ENCODE measurements at regions not wholly inside any gene's neighbourhood (a gene's known extent, or its start where the extent isn't known, plus 50 kb on each side); places are given as distances from the start of the nearest gene placed in this dataset.

GRCh38 chr11:32215157-32215556 lies 124.3 kb downstream of the RCN1 start:
- H3K36me3 ChIP-seq (ENCODE audit: control insufficient read depth in 1 of 2, insufficient read depth in 2 of 2, low read length in 2 of 2), result no peaks in the 10 kb centered on the region
- H4K91ac ChIP-seq (ENCODE audit: low read depth, low read length), result no peak overlapping the region
- no peak overlapping the region for H3K4me3 ChIP-seq (ENCODE audit: low read depth, low read length)
- no peak for DNase-seq
- no peaks in the 10 kb centered on the region for H3K4me1 ChIP-seq (ENCODE audit: control insufficient read depth in 1 of 2, insufficient read depth in 2 of 2, low read length in 2 of 2)
- no peak overlapping the region for H3K4me2 ChIP-seq (ENCODE audit: low read length)
- H3K4ac ChIP-seq (ENCODE audit: low read depth, low read length), result no peak overlapping the region
- H3K79me1 ChIP-seq (ENCODE audit: low read length), result no peaks in the 10 kb centered on the region
- no peak overlapping the region for H3K18ac ChIP-seq (ENCODE audit: low read length)
- H3K14ac ChIP-seq (ENCODE audit: low read length), result no peak overlapping the region
- H4K12ac ChIP-seq (ENCODE audit: low read depth, low read length), result no peak overlapping the region
- H3K23ac ChIP-seq (ENCODE audit: low read length), result no peak overlapping the region
- no peak overlapping the region for H2AFZ ChIP-seq (ENCODE audit: insufficient read depth, low read length, poor library complexity)
- H3K79me2 ChIP-seq (ENCODE audit: control insufficient read depth, insufficient read depth, low read length, poor library complexity), result no peaks in the 10 kb centered on the region
- no CpG with 5 or more reads among the region's 1 CpG for WGBS (ENCODE audit: extremely low coverage, insufficient coverage, insufficient read length)
- H2BK5ac ChIP-seq (ENCODE audit: low read depth, low read length, poor library complexity), result no peak overlapping the region
- no peak overlapping the region for H2AK5ac ChIP-seq (ENCODE audit: low read length)
- H4K8ac ChIP-seq (ENCODE audit: low read depth, low read length), result no peak overlapping the region
- no peak overlapping the region for H3K9ac ChIP-seq (ENCODE audit: low read length)
- no peaks in the 10 kb centered on the region for H3K27me3 ChIP-seq (ENCODE audit: insufficient read depth, low read length)
- H2BK120ac ChIP-seq (ENCODE audit: insufficient read depth, low read length, poor library complexity), result no peak overlapping the region
- H3K27ac ChIP-seq (ENCODE audit: low read depth, low read length), result no peak overlapping the region
- no peak overlapping the region for H2BK12ac ChIP-seq (ENCODE audit: low read length)
- no peaks in the 10 kb centered on the region for H3K9me3 ChIP-seq (ENCODE audit: insufficient read depth, low read depth, low read length)

- Histone ChIP-seq H3K79me1 (ENCODE audit: low read length) (no peaks in the 10 kb centered on the region), H2AK5ac (ENCODE audit: low read length) (no peak overlapping the region), H3K9ac (ENCODE audit: low read length) (no peak overlapping the region), H4K12ac (ENCODE audit: low read depth, low read length) (no peak overlapping the region), H3K27ac (ENCODE audit: low read depth, low read length) (no peak overlapping the region), H3K4ac (ENCODE audit: low read depth, low read length) (no peak overlapping the region), H3K4me1 (ENCODE audit: control insufficient read depth in 1 of 2, insufficient read depth in 2 of 2, low read length in 2 of 2) (no peaks in the 10 kb centered on the region), H3K79me2 (ENCODE audit: control insufficient read depth, insufficient read depth, low read length, poor library complexity) (no peaks in the 10 kb centered on the region), H2AFZ (ENCODE audit: insufficient read depth, low read length, poor library complexity) (no peak overlapping the region), H3K4me2 (ENCODE audit: low read length) (no peak overlapping the region), H4K8ac (ENCODE audit: low read depth, low read length) (no peak overlapping the region), H3K27me3 (ENCODE audit: insufficient read depth, low read length) (no peaks in the 10 kb centered on the region), H2BK12ac (ENCODE audit: low read length) (no peak overlapping the region), H3K4me3 (ENCODE audit: low read depth, low read length) (no peak overlapping the region), H3K9me3 (ENCODE audit: insufficient read depth, low read depth, low read length) (peaks cover 1% of the 10 kb centered on the region), H2BK120ac (ENCODE audit: insufficient read depth, low read length, poor library complexity) (no peak overlapping the region), H4K91ac (ENCODE audit: low read depth, low read length) (no peak overlapping the region), H3K36me3 (ENCODE audit: control insufficient read depth in 1 of 2, insufficient read depth in 2 of 2, low read length in 2 of 2) (no peaks in the 10 kb centered on the region), H3K18ac (ENCODE audit: low read length) (no peak overlapping the region), H2BK5ac (ENCODE audit: low read depth, low read length, poor library complexity) (no peak overlapping the region), H3K23ac (ENCODE audit: low read length) (no peak overlapping the region), H3K14ac (ENCODE audit: low read length) (no peak overlapping the region)
- no peak for DNase-seq
- no CpG with 5 or more reads among the region's 4 CpGs for WGBS (ENCODE audit: extremely low coverage, insufficient coverage, insufficient read length)
Observed at GRCh38 chr11:32216749-32217148, 125.9 kb downstream of the RCN1 start.

GRCh38 chr11:32219320-32219719 lies 128.4 kb downstream of the RCN1 start:
- Histone ChIP-seq H2BK12ac (ENCODE audit: low read length) (no peak overlapping the region), H3K18ac (ENCODE audit: low read length) (no peak overlapping the region), H3K9me3 (ENCODE audit: insufficient read depth, low read depth, low read length) (peaks cover 1% of the 10 kb centered on the region), H3K23ac (ENCODE audit: low read length) (no peak overlapping the region), H3K4me3 (ENCODE audit: low read depth, low read length) (no peak overlapping the region), H3K4me2 (ENCODE audit: low read length) (no peak overlapping the region), H2AFZ (ENCODE audit: insufficient read depth, low read length, poor library complexity) (no peak overlapping the region), H2AK5ac (ENCODE audit: low read length) (no peak overlapping the region), H2BK5ac (ENCODE audit: low read depth, low read length, poor library complexity) (no peak overlapping the region), H4K8ac (ENCODE audit: low read depth, low read length) (no peak overlapping the region), H3K27ac (ENCODE audit: low read depth, low read length) (no peak overlapping the region), H3K14ac (ENCODE audit: low read length) (no peak overlapping the region), H3K79me1 (ENCODE audit: low read length) (no peaks in the 10 kb centered on the region), H3K27me3 (ENCODE audit: insufficient read depth, low read length) (no peaks in the 10 kb centered on the region), H3K36me3 (ENCODE audit: control insufficient read depth in 1 of 2, insufficient read depth in 2 of 2, low read length in 2 of 2) (no peaks in the 10 kb centered on the region), H3K4me1 (ENCODE audit: control insufficient read depth in 1 of 2, insufficient read depth in 2 of 2, low read length in 2 of 2) (no peaks in the 10 kb centered on the region), H3K9ac (ENCODE audit: low read length) (no peak overlapping the region), H4K12ac (ENCODE audit: low read depth, low read length) (no peak overlapping the region), H2BK120ac (ENCODE audit: insufficient read depth, low read length, poor library complexity) (no peak overlapping the region), H4K91ac (ENCODE audit: low read depth, low read length) (no peak overlapping the region), H3K4ac (ENCODE audit: low read depth, low read length) (no peak overlapping the region), H3K79me2 (ENCODE audit: control insufficient read depth, insufficient read depth, low read length, poor library complexity) (no peaks in the 10 kb centered on the region)
- DNase-seq, result no peak
- no CpG with 5 or more reads among the region's 7 CpGs for WGBS (ENCODE audit: extremely low coverage, insufficient coverage, insufficient read length)

- Histone ChIP-seq H3K18ac (ENCODE audit: low read length) (no peak overlapping the region), H3K4ac (ENCODE audit: low read depth, low read length) (no peak overlapping the region), H3K14ac (ENCODE audit: low read length) (no peak overlapping the region), H2BK5ac (ENCODE audit: low read depth, low read length, poor library complexity) (no peak overlapping the region), H3K27ac (ENCODE audit: low read depth, low read length) (no peak overlapping the region), H3K23ac (ENCODE audit: low read length) (no peak overlapping the region), H3K4me3 (ENCODE audit: low read depth, low read length) (no peak overlapping the region), H3K79me1 (ENCODE audit: low read length) (no peaks in the 10 kb centered on the region), H4K8ac (ENCODE audit: low read depth, low read length) (no peak overlapping the region), H4K91ac (ENCODE audit: low read depth, low read length) (no peak overlapping the region), H3K79me2 (ENCODE audit: control insufficient read depth, insufficient read depth, low read length, poor library complexity) (no peaks in the 10 kb centered on the region), H3K27me3 (ENCODE audit: insufficient read depth, low read length) (no peaks in the 10 kb centered on the region), H2BK12ac (ENCODE audit: low read length) (no peak overlapping the region), H2AFZ (ENCODE audit: insufficient read depth, low read length, poor library complexity) (no peak overlapping the region), H2AK5ac (ENCODE audit: low read length) (no peak overlapping the region), H2BK120ac (ENCODE audit: insufficient read depth, low read length, poor library complexity) (no peak overlapping the region), H4K12ac (ENCODE audit: low read depth, low read length) (no peak overlapping the region), H3K36me3 (ENCODE audit: control insufficient read depth in 1 of 2, insufficient read depth in 2 of 2, low read length in 2 of 2) (no peaks in the 10 kb centered on the region), H3K9me3 (ENCODE audit: insufficient read depth, low read depth, low read length) (peaks cover 1% of the 10 kb centered on the region), H3K9ac (ENCODE audit: low read length) (no peak overlapping the region), H3K4me2 (ENCODE audit: low read length) (no peak overlapping the region), H3K4me1 (ENCODE audit: control insufficient read depth in 1 of 2, insufficient read depth in 2 of 2, low read length in 2 of 2) (no peaks in the 10 kb centered on the region)
- DNase-seq, result peak; percentile 89 to 93
- no CpG with 5 or more reads among the region's 14 CpGs for WGBS (ENCODE audit: extremely low coverage, insufficient coverage, insufficient read length)
Observed at GRCh38 chr11:32221476-32222032, 130.7 kb downstream of the RCN1 start.

Measured in trophoblast cell (in vitro differentiated cells and primary cell).